SU-DHL-6 (cell line): ENCODE measurements at regions not wholly inside any gene's neighbourhood (a gene's known extent, or its start where the extent isn't known, plus 50 kb on each side); places are given as distances from the start of the nearest gene placed in this dataset.

Experiments
- EZH2phosphoT487 ChIP-seq: fragments of 200-600 bp; sonication (generic), shearing (Covaris generic); conservative IDR thresholded peaks from 2 replicates; pipeline ENCODE4 v1.6.1; 2018; ENCODE audit warnings: mild to moderate bottlenecking, antibody characterized with exemption, low read length, moderate library complexity, mixed read lengths
- TF ChIP-seq, protein P1 (sequence below): fragments of 200-600 bp; sonication (generic); IDR thresholded peaks from one replicate; pipeline ENCODE4 v1.5.1; 2017; ENCODE audit warnings: antibody characterized with exemption, mild to moderate bottlenecking, low read length, moderate library complexity; ENCODE audit not compliant: insufficient read depth, poor library complexity, severe bottlenecking

GRCh38 chr1:191895049-191895448, 263.2 kb upstream of the RGS18 start:
- TF ChIP-seq, protein P1, sequence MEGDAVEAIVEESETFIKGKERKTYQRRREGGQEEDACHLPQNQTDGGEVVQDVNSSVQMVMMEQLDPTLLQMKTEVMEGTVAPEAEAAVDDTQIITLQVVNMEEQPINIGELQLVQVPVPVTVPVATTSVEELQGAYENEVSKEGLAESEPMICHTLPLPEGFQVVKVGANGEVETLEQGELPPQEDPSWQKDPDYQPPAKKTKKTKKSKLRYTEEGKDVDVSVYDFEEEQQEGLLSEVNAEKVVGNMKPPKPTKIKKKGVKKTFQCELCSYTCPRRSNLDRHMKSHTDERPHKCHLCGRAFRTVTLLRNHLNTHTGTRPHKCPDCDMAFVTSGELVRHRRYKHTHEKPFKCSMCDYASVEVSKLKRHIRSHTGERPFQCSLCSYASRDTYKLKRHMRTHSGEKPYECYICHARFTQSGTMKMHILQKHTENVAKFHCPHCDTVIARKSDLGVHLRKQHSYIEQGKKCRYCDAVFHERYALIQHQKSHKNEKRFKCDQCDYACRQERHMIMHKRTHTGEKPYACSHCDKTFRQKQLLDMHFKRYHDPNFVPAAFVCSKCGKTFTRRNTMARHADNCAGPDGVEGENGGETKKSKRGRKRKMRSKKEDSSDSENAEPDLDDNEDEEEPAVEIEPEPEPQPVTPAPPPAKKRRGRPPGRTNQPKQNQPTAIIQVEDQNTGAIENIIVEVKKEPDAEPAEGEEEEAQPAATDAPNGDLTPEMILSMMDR, result no peak
- no peak for TF ChIP-seq EZH2phosphoT487
